Liver (tissue), 8 donors: ENCODE measurements at regions not wholly inside any gene's neighbourhood (a gene's known extent, or its start where the extent isn't known, plus 50 kb on each side); places are given as distances from the start of the nearest gene placed in this dataset.

Experiments
- DNase-seq: peaks from one replicate; pipeline ENCODE4 v3.0.0-alpha.2; 2017; ENCODE audit warnings: low spot score
- H3K27ac ChIP-seq, 2 donors: one replicate each; pipeline ENCODE4 v1.7.0; 2013; ENCODE audit warnings: inconsistent platforms in 2 of 2, low read length in 2 of 2, control low read depth in 1 of 2, low read depth in 1 of 2, mild to moderate bottlenecking in 1 of 2
- H3K27me3 ChIP-seq, 4 donors: one replicate each; pipeline versions ENCODE4 v1.6.1 to v1.7.0; 2013; ENCODE audit warnings: low read length in 3 of 4, inconsistent platforms in 1 of 4, mild to moderate bottlenecking in 1 of 4, moderate library complexity in 1 of 4; ENCODE audit not compliant: control insufficient read depth in 4 of 4, insufficient read depth in 4 of 4
- H3K36me3 ChIP-seq, 4 donors: one replicate each; pipeline versions ENCODE4 v1.6.1 to v1.7.0; 2013; ENCODE audit warnings: low read length in 3 of 4, mild to moderate bottlenecking in 3 of 4, low read depth in 1 of 4, moderate library complexity in 1 of 4; ENCODE audit not compliant: control insufficient read depth in 4 of 4, insufficient read depth in 3 of 4
- H3K4me1 ChIP-seq, 4 donors: one replicate each; pipeline versions ENCODE4 v1.6.1 to v1.7.0; 2013; ENCODE audit warnings: low read length in 3 of 4, mild to moderate bottlenecking in 3 of 4, moderate library complexity in 1 of 4; ENCODE audit not compliant: control insufficient read depth in 4 of 4, insufficient read depth in 4 of 4
- H3K4me3 ChIP-seq, 3 donors: one replicate each; pipeline versions ENCODE4 v1.6.1 to v1.7.0; 2013; ENCODE audit warnings: low read length in 3 of 3, control low read depth in 1 of 3, low read depth in 1 of 3, mild to moderate bottlenecking in 1 of 3
- H3K9ac ChIP-seq, 2 donors: one replicate each; pipeline ENCODE4 v1.7.0; 2013; ENCODE audit warnings: low read length in 2 of 2, mild to moderate bottlenecking in 2 of 2, moderate library complexity in 2 of 2, control low read depth in 1 of 2, low read depth in 1 of 2
- H3K9me3 ChIP-seq, 4 donors: one replicate each; pipeline versions ENCODE4 v1.6.1 to v1.7.0; 2013; ENCODE audit warnings: low read length in 3 of 4; ENCODE audit not compliant: control insufficient read depth in 4 of 4
- ATF3 ChIP-seq: IDR thresholded peaks from 2 replicates; pipeline ENCODE4 v1.6.1; 2016; ENCODE audit warnings: antibody characterized with exemption
- CTCF ChIP-seq: fragments of 150-350 bp; IDR thresholded peaks from 2 replicates; pipeline ENCODE4 v1.5.1; 2017; ENCODE audit warnings: improper control_type of control experiment, low read depth, low read length; ENCODE audit not compliant: missing input control
- EGR1 ChIP-seq, 2 donors: IDR thresholded peaks; 2 replicates each; pipeline ENCODE4 v1.6.1; 2016 to 2018; ENCODE audit warnings: antibody characterized with exemption in 2 of 2, low read depth in 2 of 2
- FOXA1 ChIP-seq: IDR thresholded peaks from 2 replicates; pipeline ENCODE4 v1.6.1; 2016; ENCODE audit warnings: antibody characterized with exemption
- FOXA2 ChIP-seq: IDR thresholded peaks from 2 replicates; pipeline ENCODE4 v1.6.1; 2016; ENCODE audit warnings: antibody characterized with exemption
- GABPA ChIP-seq, 2 donors: IDR thresholded peaks in 1 of 2; conservative IDR thresholded peaks in 1 of 2; 2 replicates each; pipeline ENCODE4 v1.6.1; 2016; ENCODE audit warnings: antibody characterized with exemption in 2 of 2, mild to moderate bottlenecking in 1 of 2, moderate library complexity in 1 of 2
- HNF4A ChIP-seq, 2 donors: conservative IDR thresholded peaks; 2 replicates each; pipeline ENCODE4 v1.6.1; 2016; ENCODE audit warnings: antibody characterized with exemption in 2 of 2, mild to moderate bottlenecking in 2 of 2
- HNF4G ChIP-seq: IDR thresholded peaks from 2 replicates; pipeline ENCODE4 v1.6.1; 2016; ENCODE audit warnings: antibody characterized with exemption
- JUND ChIP-seq, 2 donors: IDR thresholded peaks; 2 replicates each; pipeline ENCODE4 v1.6.1; 2016; ENCODE audit warnings: antibody characterized with exemption in 2 of 2
- MAX ChIP-seq: IDR thresholded peaks from 2 replicates; pipeline ENCODE4 v1.6.1; 2016; ENCODE audit warnings: antibody characterized with exemption
- NR2F2 ChIP-seq: IDR thresholded peaks from 2 replicates; pipeline ENCODE4 v1.6.1; 2016; ENCODE audit warnings: antibody characterized with exemption
- RAD21 ChIP-seq, 2 donors: IDR thresholded peaks; 2 replicates each; pipeline ENCODE4 v1.6.1; 2016; ENCODE audit warnings: antibody characterized with exemption in 2 of 2, mild to moderate bottlenecking in 2 of 2
- REST ChIP-seq: IDR thresholded peaks from 2 replicates; pipeline ENCODE4 v1.6.1; 2016; ENCODE audit warnings: antibody characterized with exemption, mild to moderate bottlenecking
- RXRA ChIP-seq, 2 donors: IDR thresholded peaks; 2 replicates each; pipeline ENCODE4 v1.6.1; 2017 to 2018; ENCODE audit warnings: antibody characterized with exemption in 2 of 2, mild to moderate bottlenecking in 1 of 2
- SP1 ChIP-seq: IDR thresholded peaks from 2 replicates; pipeline ENCODE4 v1.6.1; 2018; ENCODE audit warnings: antibody characterized with exemption, mild to moderate bottlenecking
- TAF1 ChIP-seq: conservative IDR thresholded peaks from 2 replicates; pipeline ENCODE4 v1.6.1; 2016; ENCODE audit warnings: antibody characterized with exemption, mild to moderate bottlenecking
- YY1 ChIP-seq: IDR thresholded peaks from 2 replicates; pipeline ENCODE4 v1.6.1; 2016; ENCODE audit warnings: antibody characterized with exemption, mild to moderate bottlenecking
- ZBTB33 ChIP-seq: IDR thresholded peaks from 2 replicates; pipeline ENCODE4 v1.6.1; 2016; ENCODE audit warnings: antibody characterized with exemption
- WGBS: extraction: QIAGEN DNeasy Blood & Tissue Kit; methylation state at CpG from one replicate; pipeline ENCODE4 v1.1.7; 2013; 5-methylcytosine and 5-hydroxymethylcytosine counted together
- donor health status: healthy.
- donor health status: healthy.
- donor health status: healthy.
- donor health status: healthy.
- donor health status: healthy.

GRCh38 chr18:43570593-43570992, 293.3 kb upstream of the SYT4 start:
- H3K27ac ChIP-seq = no peak overlapping the region
- peaks cover 0 to 3% (median 0%) of the 10 kb centered on the region in 4 donors for H3K27me3 ChIP-seq
- TF ChIP-seq CTCF = no peak
- TF ChIP-seq TAF1 = no peak
- no peak for TF ChIP-seq REST
- no peak for TF ChIP-seq HNF4G
- TF ChIP-seq YY1 = no peak
- TF ChIP-seq ATF3 = no peak
- TF ChIP-seq RXRA (IDR thresholded peaks at IDR 0.05) = no peak
- TF ChIP-seq JUND (IDR thresholded peaks at IDR 0.05) = no peak
- no peak for TF ChIP-seq NR2F2
- TF ChIP-seq EGR1 (IDR thresholded peaks at IDR 0.05; ENCODE audit: low read depth in 2 of 2) = no peak
- no peak for TF ChIP-seq MAX
- TF ChIP-seq SP1 = no peak
- no peak for TF ChIP-seq ZBTB33
- TF ChIP-seq RAD21 (IDR thresholded peaks at IDR 0.05) = no peak
- no peak for TF ChIP-seq HNF4A (conservative IDR thresholded peaks at IDR 0.05)
- no peak for TF ChIP-seq FOXA1
- TF ChIP-seq GABPA (IDR thresholded peaks at IDR 0.05 in 1 of 2, conservative IDR thresholded peaks at IDR 0.05 in 1 of 2) = no peak
- TF ChIP-seq FOXA2 = no peak
- H3K4me1 ChIP-seq = no peaks in the 10 kb centered on the region
- H3K9me3 ChIP-seq = no peaks in the 10 kb centered on the region
- H3K9ac ChIP-seq = no peak overlapping the region
- no peak for DNase-seq
- H3K36me3 ChIP-seq = no peaks in the 10 kb centered on the region
- 92% methylated on average over 4 of the region's 4 CpGs for WGBS
- no peak overlapping the region for H3K4me3 ChIP-seq
